ENCODE measurements at regions not wholly inside any gene's neighbourhood (a gene's known extent, or its start where the extent isn't known, plus 50 kb on each side); places are given as distances from the start of the nearest gene placed in this dataset.

DNA sequence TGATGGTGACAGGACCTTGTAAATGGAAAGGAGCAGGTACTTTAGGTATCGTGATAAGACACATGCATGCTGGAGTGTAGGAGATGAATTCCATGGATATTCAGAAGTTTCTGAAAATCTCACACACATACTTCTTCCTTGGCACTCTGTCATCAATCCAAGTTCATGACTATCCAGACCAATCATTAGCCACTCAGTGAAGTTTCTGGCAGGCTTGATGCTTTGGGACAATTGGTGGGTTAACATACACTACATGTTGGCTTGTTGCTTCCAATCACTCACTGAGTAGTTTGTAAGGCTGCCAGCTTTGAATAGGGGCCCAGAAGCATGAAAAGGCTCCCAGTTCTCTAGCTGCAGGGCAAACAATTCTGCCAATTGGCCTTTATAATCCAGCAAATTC, 147.6 kb downstream of the CEMIP2 start:
- Histone ChIP-seq H3K27me3 (replicated peaks in 1 of 4; ENCODE audit: control insufficient read depth in 3 of 4, extremely low read depth in 1 of 4, insufficient read depth in 3 of 4, low read length in 3 of 4) (no peaks in the 10 kb centered on the region), H3K56ac (replicated peaks; ENCODE audit: insufficient read length, low read depth, low read length) (no peak overlapping the region), H4K8ac (ENCODE audit: extremely low read depth, insufficient read depth, low read length) (no peak overlapping the region), H2BK5ac (ENCODE audit: low read depth, low read length) (no peak overlapping the region), H3K79me2 (ENCODE audit: control insufficient read depth in 1 of 2, insufficient read depth in 2 of 2, low read length in 2 of 2) (no peaks in the 10 kb centered on the region), H3K4me3 (ENCODE audit: extremely low read depth in 1 of 4, insufficient read depth in 2 of 4, low read depth in 3 of 4, low read length in 4 of 4) (no peak overlapping the region), H3K79me1 (ENCODE audit: low read depth, low read length) (no peaks in the 10 kb centered on the region), H4K20me1 (replicated peaks in 1 of 2; ENCODE audit: control insufficient read depth in 1 of 2, insufficient read depth in 2 of 2, low read length in 2 of 2) (no peaks in the 10 kb centered on the region), H3K4ac (replicated peaks; ENCODE audit: insufficient read length, low read depth, low read length) (no peak overlapping the region), H3K18ac (ENCODE audit: extremely low read depth, low read length) (no peak overlapping the region), H3K23me2 (ENCODE audit: low read depth, low read length) (no peaks in the 10 kb centered on the region), H3K9me3 (ENCODE audit: insufficient read depth in 2 of 2, low read depth in 1 of 2, low read length in 1 of 2) (no peaks in the 10 kb centered on the region; a peak in 2 of 4 replicates), H3K27ac (ENCODE audit: low read depth, low read length) (no peak overlapping the region), H4K5ac (ENCODE audit: insufficient read length, low read depth, low read length) (no peak overlapping the region), H3K9ac (replicated peaks in 1 of 4; ENCODE audit: extremely low read depth in 1 of 4, low read depth in 3 of 4, low read length in 3 of 4) (no peak overlapping the region), H3K4me2 (ENCODE audit: insufficient read depth in 1 of 2, low read depth in 2 of 2, low read length in 2 of 2) (no peak overlapping the region), H3K36me3 (ENCODE audit: control insufficient read depth in 2 of 4, insufficient read depth in 4 of 4, low read length in 3 of 4) (no peaks in the 10 kb centered on the region), H3K4me1 (replicated peaks in 1 of 4; ENCODE audit: control insufficient read depth in 3 of 4, insufficient read depth in 4 of 4, low read length in 3 of 4) (no peaks in the 10 kb centered on the region), H4K91ac (replicated peaks; ENCODE audit: insufficient read length, low read length) (no peak overlapping the region), H2BK20ac (ENCODE audit: low read length) (no peak overlapping the region), H3K14ac (ENCODE audit: insufficient read length) (no peak overlapping the region), H2AK5ac (ENCODE audit: low read depth, low read length) (no peak overlapping the region), H2BK15ac (ENCODE audit: low read length) (no peak overlapping the region), H2BK12ac (ENCODE audit: low read depth, low read length) (no peak overlapping the region), H3K23ac (ENCODE audit: insufficient read length) (no peak overlapping the region), H2AFZ (ENCODE audit: low read length) (no peak overlapping the region), H2BK120ac (replicated peaks; ENCODE audit: low read depth, low read length) (no peak overlapping the region)
- CTCF ChIA-PET (ENCODE audit: partially characterized antibody): interaction anchor here (0.5 to 2.3 kb wide), 4 partner anchors 8 to 335 kb away, joined by 3 to 8 read pairs (median 4); no protein-coding TSS in a partner anchor
- whole genome bisulfite sequencing, 2 experiments (ENCODE audit: extremely low coverage in 1 of 2, insufficient coverage in 1 of 2, insufficient read length in 1 of 2, insufficient replicate concordance in 2 of 2, low coverage in 1 of 2, low lambda C conversion rate in 2 of 2, missing lambda C conversion rate in 1 of 2): 83% methylated on average over 1 of the region's 1 CpG; no CpG with 5 or more reads in 1 of the 2 experiments
- no peak for FAIRE-seq
- DNase-seq (ENCODE audit: low read depth in 1 of 2, low spot score in 2 of 2): no peak
- POLR2A ChIA-PET (ENCODE audit: partially characterized antibody): no interaction called here
- TF ChIP-seq CHD2 (IDR thresholded peaks at IDR 0.05; ENCODE audit: low read length): no peak
- no peak for TF ChIP-seq SUZ12 (IDR thresholded peaks at IDR 0.05; ENCODE audit: low read length)
- TF ChIP-seq, protein P1, sequence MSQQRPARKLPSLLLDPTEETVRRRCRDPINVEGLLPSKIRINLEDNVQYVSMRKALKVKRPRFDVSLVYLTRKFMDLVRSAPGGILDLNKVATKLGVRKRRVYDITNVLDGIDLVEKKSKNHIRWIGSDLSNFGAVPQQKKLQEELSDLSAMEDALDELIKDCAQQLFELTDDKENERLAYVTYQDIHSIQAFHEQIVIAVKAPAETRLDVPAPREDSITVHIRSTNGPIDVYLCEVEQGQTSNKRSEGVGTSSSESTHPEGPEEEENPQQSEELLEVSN (IDR thresholded peaks at IDR 0.05): no peak
- no peak for TF ChIP-seq RAD21 (IDR thresholded peaks at IDR 0.05 in 1 of 2, conservative IDR thresholded peaks at IDR 0.05 in 1 of 2; ENCODE audit: low read depth in 2 of 2, low read length in 2 of 2)
- TF ChIP-seq CTBP2 (IDR thresholded peaks at IDR 0.05; ENCODE audit: borderline replicate concordance, insufficient read depth, insufficient read length, low read length): no peak
- TF ChIP-seq SP4 (IDR thresholded peaks at IDR 0.05; ENCODE audit: low read length): no peak
- TF ChIP-seq SP2 (IDR thresholded peaks at IDR 0.05; ENCODE audit: low read length): no peak
- no peak for TF ChIP-seq POLR2A (IDR thresholded peaks at IDR 0.05; ENCODE audit: control extremely low read depth in 1 of 2, low read depth in 2 of 2, low read length in 2 of 2)
- no peak for TF ChIP-seq BRCA1 (IDR thresholded peaks at IDR 0.05; ENCODE audit: low read depth, low read length)
- no peak for TF ChIP-seq NRF1 (IDR thresholded peaks at IDR 0.05; ENCODE audit: low read depth, low read length)
- no peak for TF ChIP-seq POU5F1 (IDR thresholded peaks at IDR 0.05; ENCODE audit: low read depth, low read length)
- no peak for TF ChIP-seq FOSL1 (IDR thresholded peaks at IDR 0.05; ENCODE audit: insufficient read depth, low read depth, low read length)
- no peak for TF ChIP-seq TEAD4 (IDR thresholded peaks at IDR 0.05; ENCODE audit: low read depth, low read length)
- no peak for TF ChIP-seq TAF1 (IDR thresholded peaks at IDR 0.05; ENCODE audit: low read depth, low read length)
- no peak for TF ChIP-seq SIN3A (conservative IDR thresholded peaks at IDR 0.05 in 1 of 2, IDR thresholded peaks at IDR 0.05 in 1 of 2; ENCODE audit: low read depth in 1 of 2, low read length in 2 of 2)
